Neural progenitor cell (in vitro differentiated cells): ENCODE measurements at regions not wholly inside any gene's neighbourhood (a gene's known extent, or its start where the extent isn't known, plus 50 kb on each side); places are given as distances from the start of the nearest gene placed in this dataset.

ENCODE experiments used
- DNase-seq: peaks from one replicate; pipeline ENCODE4 v3.0.0-alpha.2; 2016; ENCODE audit warnings: low spot score
- H2AFZ ChIP-seq: fragments of 200-600 bp; sonication (generic); replicated peaks from 2 replicates; pipeline ENCODE4 v1.6.1; 2016; ENCODE audit warnings: antibody characterized with exemption
- H3F3A ChIP-seq: fragments of 200-600 bp; sonication (generic); 2 replicates; pipeline ENCODE4 v1.6.1; 2016; ENCODE audit warnings: antibody characterized with exemption, low read depth
- H3K27ac ChIP-seq: fragments of 200-600 bp; sonication (generic); 2 replicates; pipeline ENCODE4 v1.5.1; 2016; ENCODE audit warnings: mild to moderate bottlenecking
- H3K27me3 ChIP-seq: fragments of 200-600 bp; sonication (generic); 2 replicates; pipeline ENCODE4 v1.6.1; 2016; ENCODE audit warnings: mild to moderate bottlenecking, moderate library complexity
- H3K36me3 ChIP-seq: fragments of 200-600 bp; sonication (generic); 2 replicates; pipeline ENCODE4 v1.5.1; 2016
- H3K4me1 ChIP-seq: fragments of 200-600 bp; sonication (generic); 2 replicates; pipeline ENCODE4 v1.6.1; 2016; ENCODE audit warnings: mixed run types
- H3K4me2 ChIP-seq: fragments of 200-600 bp; sonication (generic); 2 replicates; pipeline ENCODE4 v1.6.1; 2016
- H3K4me3 ChIP-seq: fragments of 200-600 bp; sonication (generic); 2 replicates; pipeline ENCODE4 v1.5.1; 2016
- H3K79me2 ChIP-seq: fragments of 200-600 bp; sonication (generic); 2 replicates; pipeline ENCODE4 v1.6.1; 2016; ENCODE audit warnings: low read depth
- H3K9ac ChIP-seq: fragments of 200-600 bp; sonication (generic); 2 replicates; pipeline ENCODE4 v1.6.1; 2016
- H3K9me3 ChIP-seq: fragments of 200-600 bp; sonication (generic); 2 replicates; pipeline ENCODE4 v1.5.1; 2016; ENCODE audit warnings: low read depth
- H4K20me1 ChIP-seq: fragments of 200-600 bp; sonication (generic); 2 replicates; pipeline ENCODE4 v1.6.1; 2016; ENCODE audit warnings: low read depth
- H3K27ac Mint-ChIP-seq: 3 replicates; pipeline ENCODE4 v1.8.0; 2021; ENCODE audit warnings: mixed read lengths
- H3K27me3 Mint-ChIP-seq: 2 replicates; pipeline ENCODE4 v1.8.0; 2022; ENCODE audit warnings: low read depth, mild to moderate bottlenecking, inconsistent platforms, moderate library complexity, mixed read lengths; ENCODE audit not compliant: insufficient read depth
- H3K36me3 Mint-ChIP-seq: 3 replicates; pipeline ENCODE4 v1.8.0; 2021; ENCODE audit warnings: mixed read lengths
- H3K4me1 Mint-ChIP-seq: 3 replicates; pipeline ENCODE4 v1.8.0; 2021; ENCODE audit warnings: mixed read lengths
- H3K4me3 Mint-ChIP-seq: 3 replicates; pipeline ENCODE4 v1.8.0; 2021; ENCODE audit warnings: mild to moderate bottlenecking, moderate library complexity, mixed read lengths
- H3K9me3 Mint-ChIP-seq: 3 replicates; pipeline ENCODE4 v1.8.0; 2020; ENCODE audit warnings: mixed read lengths
- CTCF ChIP-seq: fragments of 200-600 bp; sonication (generic); IDR thresholded peaks from 2 replicates; pipeline ENCODE4 v1.5.1; 2017; ENCODE audit warnings: antibody characterized with exemption, mild to moderate bottlenecking
- EZH2 ChIP-seq: fragments of 200-600 bp; sonication (generic); IDR thresholded peaks from 2 replicates; pipeline ENCODE4 v1.6.1; 2017; ENCODE audit warnings: antibody characterized with exemption, mild to moderate bottlenecking, moderate library complexity
- EZH2phosphoT487 ChIP-seq: fragments of 200-600 bp; sonication (generic); IDR thresholded peaks from 2 replicates; pipeline ENCODE4 v1.6.1; 2017; ENCODE audit warnings: antibody characterized with exemption

GRCh38 chr9:2362150-2362549, 259.4 kb upstream of the VLDLR start:
- Histone ChIP-seq H3K9me3 (no peaks in the 10 kb centered on the region), H3F3A (peaks cover 19% of the 10 kb centered on the region), H3K4me1 (peaks cover 39% of the 10 kb centered on the region), H3K79me2 (no peaks in the 10 kb centered on the region), H3K4me3 (no peak overlapping the region), H3K27ac (no peak overlapping the region), H4K20me1 (no peaks in the 10 kb centered on the region), H3K27me3 (no peaks in the 10 kb centered on the region), H3K36me3 (no peaks in the 10 kb centered on the region), H3K4me2 (no peak overlapping the region), H2AFZ (no peak overlapping the region), H3K9ac (no peak overlapping the region)
- no peak for DNase-seq
- no peak for TF ChIP-seq CTCF
- TF ChIP-seq EZH2 = no peak
- TF ChIP-seq EZH2phosphoT487 = no peak
- Mint-ChIP-seq H3K36me3 (no peaks in the 10 kb centered on the region), H3K9me3 (no peaks in the 10 kb centered on the region), H3K27ac (no peak overlapping the region), H3K4me1 (peaks cover 16% of the 10 kb centered on the region), H3K4me3 (no peak overlapping the region), H3K27me3 (peaks cover 2% of the 10 kb centered on the region)

- H3K4me3 Mint-ChIP-seq = no peak overlapping the region
- peaks cover 35% of the 10 kb centered on the region for H3K4me1 ChIP-seq
- H3K4me2 ChIP-seq = no peak overlapping the region
- no peaks in the 10 kb centered on the region for H4K20me1 ChIP-seq
- peaks cover 2% of the 10 kb centered on the region for H3K27me3 Mint-ChIP-seq
- no peak for TF ChIP-seq EZH2phosphoT487
- TF ChIP-seq EZH2 = no peak
- TF ChIP-seq CTCF = no peak
- no peaks in the 10 kb centered on the region for H3K27me3 ChIP-seq
- H3K4me1 Mint-ChIP-seq = peaks cover 16% of the 10 kb centered on the region
- H3K4me3 ChIP-seq = no peak overlapping the region
- no peak overlapping the region for H3K27ac Mint-ChIP-seq
- no peaks in the 10 kb centered on the region for H3K9me3 Mint-ChIP-seq
- DNase-seq = no peak
- peak overlapping the region; percentile 27 for H2AFZ ChIP-seq
- H3F3A ChIP-seq = peaks cover 19% of the 10 kb centered on the region
- no peak overlapping the region for H3K9ac ChIP-seq
- no peaks in the 10 kb centered on the region for H3K79me2 ChIP-seq
- H3K9me3 ChIP-seq = no peaks in the 10 kb centered on the region
- H3K36me3 Mint-ChIP-seq = no peaks in the 10 kb centered on the region
- H3K36me3 ChIP-seq = no peaks in the 10 kb centered on the region
- no peak overlapping the region for H3K27ac ChIP-seq
Observed at GRCh38 chr9:2363138-2363745, 258.3 kb upstream of the VLDLR start.

- no peaks in the 10 kb centered on the region for H3K36me3 ChIP-seq
- DNase-seq = no peak
- H3K36me3 Mint-ChIP-seq = no peaks in the 10 kb centered on the region
- no peak overlapping the region for H3K9ac ChIP-seq
- peaks cover 32% of the 10 kb centered on the region for H3K4me1 ChIP-seq
- peaks cover 16% of the 10 kb centered on the region for H3K4me1 Mint-ChIP-seq
- no peaks in the 10 kb centered on the region for H3K27me3 ChIP-seq
- no peak overlapping the region for H3K27ac Mint-ChIP-seq
- no peak overlapping the region for H3K27ac ChIP-seq
- H3K4me3 ChIP-seq = no peak overlapping the region
- no peaks in the 10 kb centered on the region for H3K9me3 ChIP-seq
- peak overlapping the region; percentile 27 for H2AFZ ChIP-seq
- H3K4me3 Mint-ChIP-seq = no peak overlapping the region
- TF ChIP-seq EZH2 (no peak), CTCF (no peak), EZH2phosphoT487 (no peak)
- no peaks in the 10 kb centered on the region for H4K20me1 ChIP-seq
- no peaks in the 10 kb centered on the region for H3K9me3 Mint-ChIP-seq
- H3K4me2 ChIP-seq = no peak overlapping the region
- peaks cover 19% of the 10 kb centered on the region for H3F3A ChIP-seq
- H3K79me2 ChIP-seq = no peaks in the 10 kb centered on the region
- H3K27me3 Mint-ChIP-seq = peaks cover 2% of the 10 kb centered on the region
Observed at GRCh38 chr9:2363781-2364180, 257.8 kb upstream of the VLDLR start.
